ENCODE measurements at regions not wholly inside any gene's neighbourhood (a gene's known extent, or its start where the extent isn't known, plus 50 kb on each side); places are given as distances from the start of the nearest gene placed in this dataset.

- BruUV-seq (replicated peaks) = no TSS peak
- POLR2A ChIA-PET = no interaction called here
Measured at GRCh38 chr21:19420565-19420964, 1017.0 kb upstream of the TMPRSS15 start.

GRCh38 chr21:19433623-19434022 lies 1030.0 kb upstream of the TMPRSS15 start:
- in situ Hi-C loops (cut with HindIII; ENCODE audit: low pct_unique_long_range_greater_than_20kb, low sequenced_read_pairs) (no loop called here), intact Hi-C loops (cut with micrococcal nuclease; ENCODE audit: unreplicated experiment) (no loop called here)
- Histone ChIP-seq H3K4me3 (ENCODE audit: low read depth in 2 of 2, low read length in 2 of 2) (no peak overlapping the region), H3K27ac (ENCODE audit: low read length) (no peak overlapping the region), H3K4me1 (ENCODE audit: control insufficient read depth, insufficient read depth, low read length) (no peaks in the 10 kb centered on the region), H3K36me3 (ENCODE audit: control insufficient read depth, insufficient read depth, low read length) (no peaks in the 10 kb centered on the region), H3K27me3 (ENCODE audit: control insufficient read depth, insufficient read depth, low read length) (no peaks in the 10 kb centered on the region), H3K9me3 (ENCODE audit: control insufficient read depth, insufficient read depth, low read depth, low read length) (no peaks in the 10 kb centered on the region)
- DNase-seq (ENCODE audit: low read depth, low spot score) (no peak), ATAC-seq (no peak)
- BruUV-seq (replicated peaks) = no TSS peak
- ChIA-PET POLR2A (no interaction called here), CTCF (no interaction called here)
- TF ChIP-seq REST (IDR thresholded peaks at IDR 0.05; ENCODE audit: insufficient read depth in 1 of 2, low read depth in 2 of 2, low read length in 1 of 2) (no peak), POLR2AphosphoS5 (IDR thresholded peaks at IDR 0.05; ENCODE audit: low read depth, low read length) (no peak), TCF7L2 (IDR thresholded peaks at IDR 0.05; ENCODE audit: low read depth, low read length) (no peak), SIN3A (IDR thresholded peaks at IDR 0.05; ENCODE audit: borderline replicate concordance, insufficient read depth, low read depth, low read length) (no peak), CTCF (IDR thresholded peaks at IDR 0.05) (no peak)

More at GRCh38 chr21:19420565-19420964, 1017.0 kb upstream of the TMPRSS15 start:
- Histone ChIP-seq H3K27ac (ENCODE audit: low read length) (no peak overlapping the region), H3K27me3 (ENCODE audit: control insufficient read depth, insufficient read depth, low read length) (no peaks in the 10 kb centered on the region), H3K4me3 (ENCODE audit: low read depth in 2 of 2, low read length in 2 of 2) (no peak overlapping the region), H3K9me3 (ENCODE audit: control insufficient read depth, insufficient read depth, low read depth, low read length) (no peaks in the 10 kb centered on the region), H3K4me1 (ENCODE audit: control insufficient read depth, insufficient read depth, low read length) (no peaks in the 10 kb centered on the region), H3K36me3 (ENCODE audit: control insufficient read depth, insufficient read depth, low read length) (no peaks in the 10 kb centered on the region)
- CTCF ChIA-PET = no interaction called here
- no peak for TF ChIP-seq POLR2AphosphoS5 (IDR thresholded peaks at IDR 0.05; ENCODE audit: low read depth, low read length)
- TF ChIP-seq SIN3A (IDR thresholded peaks at IDR 0.05; ENCODE audit: borderline replicate concordance, insufficient read depth, low read depth, low read length) = no peak
- no peak for TF ChIP-seq CTCF (IDR thresholded peaks at IDR 0.05)
- no peak for TF ChIP-seq REST (IDR thresholded peaks at IDR 0.05; ENCODE audit: insufficient read depth in 1 of 2, low read depth in 2 of 2, low read length in 1 of 2)
- no peak for TF ChIP-seq TCF7L2 (IDR thresholded peaks at IDR 0.05; ENCODE audit: low read depth, low read length)
- no peak for ATAC-seq
- in situ Hi-C loops (cut with HindIII; ENCODE audit: low pct_unique_long_range_greater_than_20kb, low sequenced_read_pairs) = no loop called here
- DNase-seq (ENCODE audit: low read depth, low spot score) = no peak
- intact Hi-C loops (cut with micrococcal nuclease; ENCODE audit: unreplicated experiment) = no loop called here
